Left cardiac atrium (tissue), 4 donors: ENCODE measurements at regions not wholly inside any gene's neighbourhood (a gene's known extent, or its start where the extent isn't known, plus 50 kb on each side); places are given as distances from the start of the nearest gene placed in this dataset.
A peak's percentile ranks its signal among the peaks of the same experiment; 100 is the strongest.
"Not testable (repeated sequence)": the region's sequence is repeated elsewhere in the genome, so short reads cannot be mapped to it uniquely, and the experiment has no call there.

Experiments
- ATAC-seq, 2 donors: fragments of 200-7000 bp; cut with Tn5 transposase; one replicate each; pipeline ENCODE4 v1.9.1; 2020; ENCODE audit warnings: mild to moderate bottlenecking in 2 of 2, moderate library complexity in 2 of 2
- DNase-seq: peaks from one replicate; pipeline ENCODE4 v3.0.0-alpha.2; 2020
- intact Hi-C, 2 donors: fragments of 100-400 bp; cut with DNase I; formaldehyde crosslinking; loops; one replicate each; pipeline versions ENCODE4 v1.14.1 to v1.15.1; 2022 to 2023
- donor health status: DM: no; HTN: yes; CAD: no.
- donor health status: DM: no; HTN: yes; CAD: no; lungs with severe emphysema.
- donor health status: DM: yes; HTN: yes; CAD: no.
- donor health status: Dilated cardiomyopathy.

GRCh38 chr21:29396951-29397455 is 98.3 kb downstream of the BACH1 start:
- DNase-seq (no peak), ATAC-seq (no peak)
- intact Hi-C loops: no loop called here

GRCh38 chr21:29403301-29403700 is 104.6 kb downstream of the BACH1 start:
- DNase-seq (no peak), ATAC-seq (no peak)
- intact Hi-C loops: no loop called here

- intact Hi-C loops: no loop called here
- DNase-seq (no peak), ATAC-seq (peak in 1 of 2 donors; percentile 25)
Observed at GRCh38 chr21:29403922-29404538, 105.3 kb downstream of the BACH1 start.

GRCh38 chr21:29405503-29406122 is 106.9 kb downstream of the BACH1 start:
- DNase-seq (no peak), ATAC-seq (no peak)
- intact Hi-C loops: no loop called here

- ATAC-seq (no peak), DNase-seq (no peak)
- intact Hi-C loops: no loop called here
Observed at GRCh38 chr21:29406385-29406784, 107.7 kb downstream of the BACH1 start.

- no peak for DNase-seq
- intact Hi-C loops: no loop called here
- no peak for ATAC-seq
Observed at GRCh38 chr21:29407571-29407970, 108.8 kb downstream of the BACH1 start.

GRCh38 chr21:29413683-29414082 is 115.0 kb downstream of the BACH1 start:
- no peak for ATAC-seq
- intact Hi-C loops: no loop called here
- no peak for DNase-seq

GRCh38 chr21:29416268-29416667 is 117.5 kb downstream of the BACH1 start:
- DNase-seq: no peak
- intact Hi-C loops: no loop called here
- ATAC-seq: no peak

- intact Hi-C loops: no loop called here
- no peak for DNase-seq
- ATAC-seq: no peak
Observed at GRCh38 chr21:29418813-29419212, 120.1 kb downstream of the BACH1 start.

GRCh38 chr21:29419422-29419821 is 120.7 kb downstream of the BACH1 start:
- intact Hi-C loops: no loop called here
- no peak for DNase-seq
- no peak for ATAC-seq

- DNase-seq: no peak
- intact Hi-C loops: no loop called here
- ATAC-seq: no peak
Observed at GRCh38 chr21:29423099-29423870, 124.6 kb downstream of the BACH1 start.

GRCh38 chr21:29424728-29425127 is 126.0 kb downstream of the BACH1 start:
- intact Hi-C loops: no loop called here
- no peak for DNase-seq
- ATAC-seq: no peak

- DNase-seq (no peak), ATAC-seq (no peak)
- intact Hi-C loops: no loop called here
Observed at GRCh38 chr21:29429218-29429617, 130.5 kb downstream of the BACH1 start.

GRCh38 chr21:29430030-29430429 is 131.3 kb downstream of the BACH1 start:
- no peak for DNase-seq
- intact Hi-C loops: no loop called here

GRCh38 chr21:29430576-29430975 is 131.9 kb downstream of the BACH1 start:
- DNase-seq: no peak
- ATAC-seq: no peak
- intact Hi-C loops: no loop called here

More at GRCh38 chr21:29430030-29430429, 131.3 kb downstream of the BACH1 start:
- no peak for ATAC-seq

GRCh38 chr21:29431178-29431577 is 132.5 kb downstream of the BACH1 start:
- intact Hi-C loops: no loop called here
- DNase-seq (no peak), ATAC-seq (no peak)

- ATAC-seq (no peak), DNase-seq (no peak)
- intact Hi-C loops: no loop called here
Observed at GRCh38 chr21:29431680-29432079, 133.0 kb downstream of the BACH1 start.

GRCh38 chr21:29433366-29434059 is 134.8 kb downstream of the BACH1 start:
- ATAC-seq (no peak), DNase-seq (no peak)
- intact Hi-C loops: no loop called here

GRCh38 chr21:29434081-29434480 is 135.4 kb downstream of the BACH1 start:
- ATAC-seq (no peak), DNase-seq (no peak)
- intact Hi-C loops: no loop called here

- ATAC-seq, DNase-seq, intact Hi-C loops: not testable (repeated sequence)
Observed at GRCh38 chr21:29434982-29435381, 136.3 kb downstream of the BACH1 start.
